OCI-LY3 (cell line): ENCODE measurements at regions not wholly inside any gene's neighbourhood (a gene's known extent, or its start where the extent isn't known, plus 50 kb on each side); places are given as distances from the start of the nearest gene placed in this dataset.

Source experiments
- H2AFZ ChIP-seq: fragments of 200-600, 300-600 bp; shearing (Covaris generic); 2 replicates; pipeline ENCODE4 v1.6.0; 2014; ENCODE audit warnings: antibody characterized with exemption, low read depth, low read length
- H3K27ac ChIP-seq: fragments of 200-600, 300-600 bp; sonication (generic); 2 replicates; pipeline ENCODE4 v1.5.1; 2014; ENCODE audit warnings: mild to moderate bottlenecking, low read length, moderate library complexity, mixed read lengths
- H3K27me3 ChIP-seq: fragments of 200-600, 300-600 bp; sonication (generic); 2 replicates; pipeline ENCODE4 v1.6.1; 2014; ENCODE audit warnings: low read depth, low read length, mixed read lengths
- H3K36me3 ChIP-seq: fragments of 200-600, 300-600 bp; sonication (generic); replicated peaks from 2 replicates; pipeline ENCODE3; 2014; ENCODE audit warnings: low read depth, low read length, mixed read lengths
- H3K4me1 ChIP-seq: fragments of 300-600, 200-600 bp; sonication (generic); 2 replicates; pipeline ENCODE4 v1.6.1; 2014; ENCODE audit warnings: low read length, mixed read lengths
- H3K4me2 ChIP-seq: fragments of 200-600, 300-600 bp; sonication (generic); 2 replicates; pipeline ENCODE4 v1.6.1; 2014; ENCODE audit warnings: low read length, mixed read lengths
- H3K4me3 ChIP-seq: fragments of 300-600, 200-600 bp; sonication (generic); 2 replicates; pipeline ENCODE4 v1.5.1; 2014; ENCODE audit warnings: antibody characterized with exemption, mild to moderate bottlenecking, low read length, moderate library complexity
- H3K79me2 ChIP-seq: fragments of 300-600, 200-600 bp; shearing (Covaris generic); 2 replicates; pipeline ENCODE4 v1.6.1; 2014; ENCODE audit warnings: mild to moderate bottlenecking, low read length, mixed read lengths
- H3K9ac ChIP-seq: fragments of 300-600, 200-600 bp; shearing (Covaris generic); 2 replicates; pipeline ENCODE4 v1.6.0; 2014; ENCODE audit warnings: mild to moderate bottlenecking, low read length, moderate library complexity
- H3K9me3 ChIP-seq: fragments of 200-600, 300-600 bp; shearing (Covaris generic); 2 replicates; pipeline ENCODE4 v1.6.1; 2014; ENCODE audit warnings: low read length, mixed read lengths; ENCODE audit not compliant: insufficient read depth
- H4K20me1 ChIP-seq: fragments of 200-600, 300-600 bp; sonication (generic); 2 replicates; pipeline ENCODE4 v1.6.1; 2016; ENCODE audit warnings: low read length, mixed read lengths; ENCODE audit not compliant: insufficient read depth
- CTCF ChIP-seq: fragments of 200-600, 300-600 bp; sonication (generic); IDR thresholded peaks from 2 replicates; pipeline ENCODE4 v1.5.1; 2014; ENCODE audit warnings: antibody characterized with exemption, low read length, low read depth
- EZH2phosphoT487 ChIP-seq: fragments of 200-600 bp; shearing (Covaris generic); IDR thresholded peaks from 2 replicates; pipeline ENCODE4 v1.6.1; 2018; ENCODE audit warnings: antibody characterized with exemption, mixed run types, low read depth

DNA sequence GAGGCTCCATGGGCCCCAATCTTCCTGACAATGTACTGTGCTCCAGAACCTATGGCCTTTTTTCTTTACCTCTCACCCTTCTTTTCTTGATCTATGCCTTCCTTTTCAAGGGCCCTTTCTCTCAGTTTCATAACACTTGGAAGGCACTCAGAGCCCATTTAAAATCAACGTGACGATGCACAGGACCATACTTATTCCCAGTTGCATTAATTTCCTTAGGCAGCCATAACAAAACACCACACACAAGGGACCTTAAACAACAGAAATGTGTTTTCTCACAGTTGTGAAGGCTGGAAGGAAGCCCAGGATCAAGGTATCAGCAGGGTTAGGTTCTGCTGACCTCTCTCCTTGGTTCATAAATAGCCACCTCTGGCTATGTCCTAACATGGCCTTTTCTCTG is 414.0 kb upstream of the TNP1 start:
- Histone ChIP-seq H3K27me3 (peaks cover 2% of the 10 kb centered on the region; the same call in 1 of the 2 replicates), H3K4me1 (no peaks in the 10 kb centered on the region), H3K4me3 (no peak overlapping the region), H3K4me2 (no peak overlapping the region), H4K20me1 (no peaks in the 10 kb centered on the region), H3K36me3 (no peaks in the 10 kb centered on the region), H3K9me3 (no peaks in the 10 kb centered on the region), H3K79me2 (no peaks in the 10 kb centered on the region), H3K9ac (no peak overlapping the region), H2AFZ (no peak overlapping the region), H3K27ac (no peak overlapping the region)
- TF ChIP-seq CTCF (no peak), EZH2phosphoT487 (no peak)

GRCh38 chr2:217273162-217273561 is 413.3 kb upstream of the TNP1 start:
- H3K4me2 ChIP-seq: no peak overlapping the region
- H3K79me2 ChIP-seq: no peaks in the 10 kb centered on the region
- TF ChIP-seq CTCF (no peak), EZH2phosphoT487 (no peak)
- H2AFZ ChIP-seq: no peak overlapping the region
- no peaks in the 10 kb centered on the region for H3K36me3 ChIP-seq
- no peaks in the 10 kb centered on the region for H3K4me1 ChIP-seq
- no peak overlapping the region for H3K27ac ChIP-seq
- no peak overlapping the region for H3K9ac ChIP-seq
- H3K9me3 ChIP-seq: no peaks in the 10 kb centered on the region
- H3K27me3 ChIP-seq: peaks cover 2% of the 10 kb centered on the region; the same call in 1 of the 2 replicates
- no peak overlapping the region for H3K4me3 ChIP-seq
- no peaks in the 10 kb centered on the region for H4K20me1 ChIP-seq

- no peak overlapping the region for H3K27ac ChIP-seq
- no peaks in the 10 kb centered on the region for H3K9me3 ChIP-seq
- H3K4me1 ChIP-seq: no peaks in the 10 kb centered on the region
- TF ChIP-seq CTCF (no peak), EZH2phosphoT487 (no peak)
- no peak overlapping the region for H2AFZ ChIP-seq
- no peak overlapping the region for H3K9ac ChIP-seq
- no peaks in the 10 kb centered on the region for H4K20me1 ChIP-seq
- H3K36me3 ChIP-seq: no peaks in the 10 kb centered on the region
- no peak overlapping the region for H3K4me2 ChIP-seq
- H3K79me2 ChIP-seq: no peaks in the 10 kb centered on the region
- H3K27me3 ChIP-seq: peaks cover 2% of the 10 kb centered on the region; the same call in 1 of the 2 replicates
- H3K4me3 ChIP-seq: no peak overlapping the region
These were observed 411.9 kb upstream of the TNP1 start for GRCh38 chr2:217271813-217272212.

- Histone ChIP-seq H3K36me3 (no peaks in the 10 kb centered on the region), H3K9me3 (no peaks in the 10 kb centered on the region), H4K20me1 (no peaks in the 10 kb centered on the region), H2AFZ (no peak overlapping the region), H3K4me1 (no peaks in the 10 kb centered on the region), H3K4me3 (no peak overlapping the region), H3K9ac (no peak overlapping the region), H3K79me2 (no peaks in the 10 kb centered on the region), H3K4me2 (no peak overlapping the region), H3K27ac (no peak overlapping the region), H3K27me3 (no peaks in the 10 kb centered on the region)
- TF ChIP-seq EZH2phosphoT487: no peak
- TF ChIP-seq CTCF: no peak
These were observed 410.7 kb upstream of the TNP1 start for GRCh38 chr2:217270485-217271121.
